HEK293 (cell line): ENCODE measurements at regions not wholly inside any gene's neighbourhood (a gene's known extent, or its start where the extent isn't known, plus 50 kb on each side); places are given as distances from the start of the nearest gene placed in this dataset.

ENCODE experiments used
- CTCF ChIA-PET: fragments of 350-600 bp; formaldehyde crosslinking; extraction: SDS; loops from one replicate; lab custom pipeline; 2021; ENCODE audit warnings: antibody characterized with exemption; lab: Yijun Ruan, JAX
- POLR2A ChIA-PET: fragments of 300-600 bp; formaldehyde crosslinking; extraction: SDS; loops from one replicate; lab custom pipeline; 2020; ENCODE audit warnings: antibody characterized with exemption, inconsistent platforms; lab: Yijun Ruan, JAX
- H3K27ac ChIP-seq: fragments of 200-500 bp; sonication (Bioruptor generic); 2 replicates; pipeline ENCODE4 v1.5.1; 2014; ENCODE audit warnings: low read depth, low read length, control low read depth, inconsistent platforms; ENCODE audit errors: extremely low read depth
- H3K36me3 ChIP-seq, 2 experiments: fragments of 200-500 bp in 1 of 2; sonication (Bioruptor generic) in 1 of 2; 1 replicate in 1 of 2; 2 replicates in 1 of 2; pipeline ENCODE4 v1.5.1; 2014 to 2017; ENCODE audit warnings: inconsistent platforms in 2 of 2, low read length in 2 of 2; ENCODE audit not compliant: control insufficient read depth in 2 of 2, insufficient read depth in 1 of 2
- H3K4me1 ChIP-seq: fragments of 200-500 bp; sonication (Bioruptor generic); 2 replicates; pipeline ENCODE4 v1.5.1; 2014; ENCODE audit warnings: mild to moderate bottlenecking, low read length, inconsistent platforms; ENCODE audit not compliant: control insufficient read depth, insufficient read depth
- H3K4me3 ChIP-seq: 2 replicates; pipeline ENCODE4 v1.5.1; 2011; ENCODE audit warnings: low read depth, mild to moderate bottlenecking, control low read depth, low read length, moderate library complexity
- H3K9me3 ChIP-seq: fragments of 200-500 bp; sonication (Bioruptor generic); 2 replicates; pipeline ENCODE4 v1.5.1; 2014; ENCODE audit warnings: low read depth, low read length, inconsistent platforms; ENCODE audit not compliant: control insufficient read depth, insufficient read depth
- GLI4 ChIP-seq: fragments of 450-650 bp; formaldehyde crosslinking; IDR thresholded peaks from 2 replicates; pipeline ENCODE4 v1.5.1; 2016; ENCODE audit warnings: missing biosample characterization, missing genetic modification characterization
- KLF16 ChIP-seq: fragments of 450-650 bp; formaldehyde crosslinking; IDR thresholded peaks from 2 replicates; pipeline ENCODE4 v1.5.1; 2017; ENCODE audit warnings: missing biosample characterization, missing genetic modification characterization
- MYNN ChIP-seq: fragments of 450-650 bp; formaldehyde crosslinking; IDR thresholded peaks from 2 replicates; pipeline ENCODE4 v1.5.1; 2016; ENCODE audit warnings: missing biosample characterization, missing genetic modification characterization, borderline replicate concordance
- OSR2 ChIP-seq: fragments of 450-650 bp; formaldehyde crosslinking; IDR thresholded peaks from 2 replicates; pipeline ENCODE4 v1.5.1; 2016; ENCODE audit warnings: missing biosample characterization, missing genetic modification characterization
- SCRT1 ChIP-seq: fragments of 450-650 bp; formaldehyde crosslinking; IDR thresholded peaks from 2 replicates; pipeline ENCODE4 v1.5.1; 2016; ENCODE audit warnings: missing biosample characterization, missing genetic modification characterization, borderline replicate concordance
- WT1 ChIP-seq: fragments of 450-650 bp; formaldehyde crosslinking; IDR thresholded peaks from 2 replicates; pipeline ENCODE4 v1.5.1; 2016; ENCODE audit warnings: missing biosample characterization, missing genetic modification characterization
- ZFHX2 ChIP-seq: fragments of 450-650 bp; formaldehyde crosslinking; conservative IDR thresholded peaks from 2 replicates; pipeline ENCODE4 v1.5.1; 2016; ENCODE audit warnings: missing biosample characterization, missing genetic modification characterization
- ZNF121 ChIP-seq: fragments of 450-650 bp; formaldehyde crosslinking; IDR thresholded peaks from 2 replicates; pipeline ENCODE4 v1.5.1; 2016; ENCODE audit warnings: missing biosample characterization, missing genetic modification characterization
- ZNF19 ChIP-seq: fragments of 450-650 bp; formaldehyde crosslinking; IDR thresholded peaks from 2 replicates; pipeline ENCODE4; 2016; ENCODE audit warnings: missing biosample characterization, missing genetic modification characterization, low read depth
- ZNF248 ChIP-seq: fragments of 450-650 bp; formaldehyde crosslinking; IDR thresholded peaks from 2 replicates; pipeline ENCODE4 v1.5.1; 2017; ENCODE audit warnings: missing biosample characterization, missing genetic modification characterization
- ZNF426 ChIP-seq: fragments of 450-650 bp; formaldehyde crosslinking; IDR thresholded peaks from 2 replicates; pipeline ENCODE4 v1.5.1; 2017; ENCODE audit warnings: missing biosample characterization, missing genetic modification characterization, mild to moderate bottlenecking, inconsistent platforms, moderate library complexity
- ZNF518A ChIP-seq: fragments of 450-650 bp; formaldehyde crosslinking; conservative IDR thresholded peaks from 2 replicates; pipeline ENCODE4 v1.5.1; 2016; ENCODE audit warnings: low read depth, missing biosample characterization, missing genetic modification characterization
- ZNF544 ChIP-seq: fragments of 450-650 bp; formaldehyde crosslinking; IDR thresholded peaks from 2 replicates; pipeline ENCODE4 v1.5.0; 2017; ENCODE audit warnings: missing biosample characterization, missing genetic modification characterization
- ZNF548 ChIP-seq: fragments of 450-650 bp; formaldehyde crosslinking; IDR thresholded peaks from 2 replicates; pipeline ENCODE4 v1.5.1; 2016; ENCODE audit warnings: missing biosample characterization, missing genetic modification characterization
- ZNF555 ChIP-seq: fragments of 450-650 bp; formaldehyde crosslinking; conservative IDR thresholded peaks from 2 replicates; pipeline ENCODE4 v1.5.1; 2017; ENCODE audit warnings: missing biosample characterization, mild to moderate bottlenecking, missing genetic modification characterization, inconsistent platforms
- ZNF629 ChIP-seq: fragments of 450-650 bp; formaldehyde crosslinking; IDR thresholded peaks from 2 replicates; pipeline ENCODE4 v1.5.1; 2017; ENCODE audit warnings: missing biosample characterization, missing genetic modification characterization
- ZNF658 ChIP-seq: fragments of 450-650 bp; formaldehyde crosslinking; IDR thresholded peaks from 2 replicates; pipeline ENCODE4; 2016; ENCODE audit warnings: missing biosample characterization, missing genetic modification characterization
- ZNF692 ChIP-seq: fragments of 450-650 bp; formaldehyde crosslinking; IDR thresholded peaks from 2 replicates; pipeline ENCODE4 v1.5.1; 2016; ENCODE audit warnings: missing biosample characterization, missing genetic modification characterization
- ZNF704 ChIP-seq: fragments of 450-650 bp; formaldehyde crosslinking; IDR thresholded peaks from 2 replicates; pipeline ENCODE4 v1.5.1; 2016; ENCODE audit warnings: missing biosample characterization, missing genetic modification characterization
- ZNF777 ChIP-seq: fragments of 450-650 bp; formaldehyde crosslinking; IDR thresholded peaks from 2 replicates; pipeline ENCODE4 v1.5.1; 2017; ENCODE audit warnings: missing biosample characterization, missing genetic modification characterization, borderline replicate concordance
- ZNF791 ChIP-seq: fragments of 450-650 bp; formaldehyde crosslinking; IDR thresholded peaks from 2 replicates; pipeline ENCODE4 v1.5.1; 2016; ENCODE audit warnings: missing biosample characterization, missing genetic modification characterization
- TF ChIP-seq, protein P1 (sequence below): fragments of 450-650 bp; formaldehyde crosslinking; IDR thresholded peaks from 2 replicates; pipeline ENCODE4 v1.5.1; 2016; ENCODE audit warnings: missing biosample characterization, missing genetic modification characterization
- TF ChIP-seq, protein P2 (sequence below): fragments of 450-650 bp; formaldehyde crosslinking; IDR thresholded peaks from 2 replicates; pipeline ENCODE4 v1.5.1; 2016; ENCODE audit warnings: missing biosample characterization, missing genetic modification characterization, low read depth
- TF ChIP-seq, protein P3 (sequence below): fragments of 450-650 bp; formaldehyde crosslinking; IDR thresholded peaks from 2 replicates; pipeline ENCODE4 v1.5.1; 2016; ENCODE audit warnings: missing biosample characterization, missing genetic modification characterization

DNA sequence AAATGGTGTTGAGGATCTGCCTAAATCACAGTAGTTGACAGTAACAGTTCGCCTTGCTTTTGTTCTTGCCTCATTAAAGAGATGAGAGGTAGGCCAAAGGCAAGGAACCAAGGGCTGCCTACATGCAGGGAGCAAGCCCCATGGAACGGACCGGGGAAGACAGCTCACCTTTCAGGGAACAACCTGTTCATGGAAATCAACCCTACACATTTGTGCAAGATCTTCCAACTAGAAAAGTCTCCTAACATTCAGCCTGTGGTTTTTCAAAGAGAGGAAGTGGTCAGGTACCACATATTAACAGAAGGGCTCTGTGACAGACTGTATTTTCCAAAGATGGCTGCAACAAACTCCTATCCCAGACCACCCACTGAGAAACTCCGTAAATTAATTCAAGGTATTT is 1031.8 kb upstream of the NR2F2 start (continued):
- TF ChIP-seq ZNF19 (tag by site-specific recombination) (no peak), ZNF658 (tag by site-specific recombination) (no peak), ZNF548 (no peak), ZFHX2 (tag by site-specific recombination) (no peak)

DNA sequence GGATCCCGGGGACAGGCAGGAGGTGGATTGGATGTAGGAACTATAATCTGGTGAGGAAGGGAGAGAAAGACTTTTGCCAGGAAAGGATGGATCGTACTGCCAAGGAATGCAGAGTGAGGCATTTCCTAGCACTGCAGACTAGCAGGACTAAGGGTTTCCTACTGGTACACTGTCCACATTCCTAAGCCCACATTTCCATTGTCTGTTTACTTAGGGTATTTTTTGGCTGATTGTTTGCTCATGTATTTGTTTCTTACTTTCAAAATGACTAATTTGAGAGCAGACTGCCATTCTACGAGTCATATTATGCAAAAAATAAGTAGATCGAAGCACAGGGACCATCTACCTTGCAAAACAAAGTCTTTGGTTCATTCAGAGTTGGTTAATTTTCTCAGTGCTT is 1029.5 kb upstream of the NR2F2 start:
- TF ChIP-seq ZNF518A, result no peak
- no peak for TF ChIP-seq WT1 (tag by site-specific recombination)
- no peak for TF ChIP-seq ZNF248 (tag by site-specific recombination)
- TF ChIP-seq ZNF121 (tag by site-specific recombination), result no peak
- TF ChIP-seq, protein P1, sequence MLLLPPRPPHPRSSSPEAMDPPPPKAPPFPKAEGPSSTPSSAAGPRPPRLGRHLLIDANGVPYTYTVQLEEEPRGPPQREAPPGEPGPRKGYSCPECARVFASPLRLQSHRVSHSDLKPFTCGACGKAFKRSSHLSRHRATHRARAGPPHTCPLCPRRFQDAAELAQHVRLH (tag by site-specific recombination), result no peak
- TF ChIP-seq ZNF555 (tag by site-specific recombination), result no peak
- TF ChIP-seq, all 188 proteins: peak for 0
- Histone ChIP-seq H3K4me3 (no peak overlapping the region), H3K27ac (no peak overlapping the region), H3K4me1 (peaks cover 4% of the 10 kb centered on the region), H3K36me3 (no peaks in the 10 kb centered on the region), H3K9me3 (no peaks in the 10 kb centered on the region)
- ChIA-PET POLR2A (no interaction called here), CTCF (interaction anchor here (0.7 kb wide), 1 partner anchor 447 kb away, joined by 4 read pairs; no protein-coding TSS in a partner anchor)

DNA sequence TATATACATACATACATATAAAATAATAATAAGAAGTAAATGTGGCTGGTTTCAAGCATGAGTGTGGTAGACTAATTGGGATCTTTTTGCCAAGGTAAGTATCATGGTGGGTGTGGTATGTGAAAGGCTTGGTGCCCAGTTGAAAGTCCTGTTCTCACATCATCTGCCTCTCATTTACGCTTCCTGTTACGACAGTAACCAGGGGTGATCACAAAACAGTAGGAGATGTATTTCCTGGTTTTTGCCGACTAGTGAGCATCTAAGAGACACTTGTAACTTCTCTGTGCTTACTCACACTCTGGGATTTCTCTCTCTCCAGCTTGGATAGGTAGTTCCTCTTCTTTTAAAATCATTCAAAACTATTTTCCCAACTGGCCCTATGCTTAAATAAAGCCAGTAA is 1028.3 kb upstream of the NR2F2 start:
- POLR2A ChIA-PET, result interaction anchor here (0.6 kb wide), 1 partner anchor 295 kb away, joined by 5 read pairs; no protein-coding TSS in a partner anchor
- TF ChIP-seq GLI4 (tag by site-specific recombination) (no peak), ZNF704 (tag by site-specific recombination) (no peak), ZNF777 (no peak), OSR2 (tag by site-specific recombination) (no peak), ZNF692 (tag by site-specific recombination) (no peak), SCRT1 (tag by site-specific recombination) (no peak), ZNF791 (no peak), ZNF544 (tag by site-specific recombination) (no peak), ZNF629 (tag by site-specific recombination) (no peak), KLF16 (no peak), MYNN (tag by site-specific recombination) (no peak), ZNF426 (tag by site-specific recombination) (no peak)
- TF ChIP-seq, protein P2, sequence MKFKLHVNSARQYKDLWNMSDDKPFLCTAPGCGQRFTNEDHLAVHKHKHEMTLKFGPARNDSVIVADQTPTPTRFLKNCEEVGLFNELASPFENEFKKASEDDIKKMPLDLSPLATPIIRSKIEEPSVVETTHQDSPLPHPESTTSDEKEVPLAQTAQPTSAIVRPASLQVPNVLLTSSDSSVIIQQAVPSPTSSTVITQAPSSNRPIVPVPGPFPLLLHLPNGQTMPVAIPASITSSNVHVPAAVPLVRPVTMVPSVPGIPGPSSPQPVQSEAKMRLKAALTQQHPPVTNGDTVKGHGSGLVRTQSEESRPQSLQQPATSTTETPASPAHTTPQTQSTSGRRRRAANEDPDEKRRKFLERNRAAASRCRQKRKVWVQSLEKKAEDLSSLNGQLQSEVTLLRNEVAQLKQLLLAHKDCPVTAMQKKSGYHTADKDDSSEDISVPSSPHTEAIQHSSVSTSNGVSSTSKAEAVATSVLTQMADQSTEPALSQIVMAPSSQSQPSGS, result no peak
- TF ChIP-seq, protein P3, sequence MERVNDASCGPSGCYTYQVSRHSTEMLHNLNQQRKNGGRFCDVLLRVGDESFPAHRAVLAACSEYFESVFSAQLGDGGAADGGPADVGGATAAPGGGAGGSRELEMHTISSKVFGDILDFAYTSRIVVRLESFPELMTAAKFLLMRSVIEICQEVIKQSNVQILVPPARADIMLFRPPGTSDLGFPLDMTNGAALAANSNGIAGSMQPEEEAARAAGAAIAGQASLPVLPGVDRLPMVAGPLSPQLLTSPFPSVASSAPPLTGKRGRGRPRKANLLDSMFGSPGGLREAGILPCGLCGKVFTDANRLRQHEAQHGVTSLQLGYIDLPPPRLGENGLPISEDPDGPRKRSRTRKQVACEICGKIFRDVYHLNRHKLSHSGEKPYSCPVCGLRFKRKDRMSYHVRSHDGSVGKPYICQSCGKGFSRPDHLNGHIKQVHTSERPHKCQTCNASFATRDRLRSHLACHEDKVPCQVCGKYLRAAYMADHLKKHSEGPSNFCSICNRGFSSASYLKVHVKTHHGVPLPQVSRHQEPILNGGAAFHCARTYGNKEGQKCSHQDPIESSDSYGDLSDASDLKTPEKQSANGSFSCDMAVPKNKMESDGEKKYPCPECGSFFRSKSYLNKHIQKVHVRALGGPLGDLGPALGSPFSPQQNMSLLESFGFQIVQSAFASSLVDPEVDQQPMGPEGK, result no peak

More for the DNA sequence above, 1028.3 kb upstream of the NR2F2 start:
- CTCF ChIA-PET, result no interaction called here
- no peak overlapping the region for H3K27ac ChIP-seq
- H3K9me3 ChIP-seq, result no peaks in the 10 kb centered on the region
- H3K36me3 ChIP-seq, result no peaks in the 10 kb centered on the region
- H3K4me1 ChIP-seq, result no peaks in the 10 kb centered on the region
- no peak overlapping the region for H3K4me3 ChIP-seq
